Smooth muscle cell (in vitro differentiated cells): ENCODE measurements at regions not wholly inside any gene's neighbourhood (a gene's known extent, or its start where the extent isn't known, plus 50 kb on each side); places are given as distances from the start of the nearest gene placed in this dataset.

ENCODE experiments used
- DNase-seq: peaks from one replicate; lab custom pipeline; 2025; ENCODE audit not compliant: unreplicated experiment; lab: John Stamatoyannopoulos, UW
- H2AFZ ChIP-seq: fragments of 200-600 bp; sonication (generic); 2 replicates; pipeline ENCODE4 v1.6.0; 2016; ENCODE audit warnings: antibody characterized with exemption, low read depth, mild to moderate bottlenecking
- H3F3A ChIP-seq: fragments of 200-600 bp; sonication (generic); 2 replicates; pipeline ENCODE4 v1.6.0; 2017; ENCODE audit warnings: antibody characterized with exemption, low read depth
- H3K27ac ChIP-seq: fragments of 200-600 bp; sonication (generic); 2 replicates; pipeline ENCODE4 v1.5.1; 2016; ENCODE audit warnings: low read depth, mild to moderate bottlenecking
- H3K27me3 ChIP-seq: fragments of 200-600 bp; sonication (generic); 2 replicates; pipeline ENCODE4 v1.6.1; 2016; ENCODE audit warnings: low read depth, mild to moderate bottlenecking
- H3K36me3 ChIP-seq: fragments of 200-600 bp; sonication (generic); 2 replicates; pipeline ENCODE4 v1.5.1; 2016; ENCODE audit warnings: low read depth
- H3K4me1 ChIP-seq: fragments of 200-600 bp; sonication (generic); 2 replicates; pipeline ENCODE4 v1.5.1; 2016; ENCODE audit warnings: low read depth
- H3K4me2 ChIP-seq: fragments of 200-600 bp; sonication (generic); 2 replicates; pipeline ENCODE4 v1.6.0; 2016; ENCODE audit warnings: mild to moderate bottlenecking
- H3K4me3 ChIP-seq: fragments of 200-600 bp; sonication (generic); 2 replicates; pipeline ENCODE4 v1.5.1; 2016; ENCODE audit warnings: mild to moderate bottlenecking
- H3K79me2 ChIP-seq: fragments of 200-600 bp; sonication (generic); 2 replicates; pipeline ENCODE4 v1.6.0; 2016; ENCODE audit warnings: low read depth, mild to moderate bottlenecking
- H3K9ac ChIP-seq: fragments of 200-600 bp; sonication (generic); 2 replicates; pipeline ENCODE4 v1.6.0; 2016; ENCODE audit warnings: low read depth
- H3K9me3 ChIP-seq: fragments of 200-600 bp; sonication (generic); replicated peaks from 2 replicates; pipeline ENCODE4 v1.5.1; 2016; ENCODE audit warnings: low read depth
- H4K20me1 ChIP-seq: fragments of 200-600 bp; sonication (generic); 2 replicates; pipeline ENCODE4 v1.6.0; 2016; ENCODE audit warnings: low read depth
- WGBS: methylation state at CpG from one replicate; pipeline ENCODE4 v1.1.7; 2016; ENCODE audit warnings: low lambda C conversion rate; 5-methylcytosine and 5-hydroxymethylcytosine counted together
- TF ChIP-seq, protein P1 (sequence below): fragments of 200-600 bp; sonication (generic); IDR thresholded peaks from 2 replicates; pipeline ENCODE4 v1.5.1; 2017; ENCODE audit warnings: borderline replicate concordance, mild to moderate bottlenecking, antibody characterized with exemption; ENCODE audit not compliant: insufficient read depth, poor library complexity, severe bottlenecking

- Histone ChIP-seq H3K4me1 (no peaks in the 10 kb centered on the region), H3K4me2 (no peak overlapping the region), H3K79me2 (no peaks in the 10 kb centered on the region), H3F3A (no peaks in the 10 kb centered on the region), H3K4me3 (no peak overlapping the region), H3K9me3 (no peaks in the 10 kb centered on the region), H2AFZ (no peak overlapping the region), H4K20me1 (no peaks in the 10 kb centered on the region), H3K9ac (no peak overlapping the region), H3K36me3 (no peaks in the 10 kb centered on the region), H3K27ac (no peak overlapping the region), H3K27me3 (no peaks in the 10 kb centered on the region)
- TF ChIP-seq, protein P1, sequence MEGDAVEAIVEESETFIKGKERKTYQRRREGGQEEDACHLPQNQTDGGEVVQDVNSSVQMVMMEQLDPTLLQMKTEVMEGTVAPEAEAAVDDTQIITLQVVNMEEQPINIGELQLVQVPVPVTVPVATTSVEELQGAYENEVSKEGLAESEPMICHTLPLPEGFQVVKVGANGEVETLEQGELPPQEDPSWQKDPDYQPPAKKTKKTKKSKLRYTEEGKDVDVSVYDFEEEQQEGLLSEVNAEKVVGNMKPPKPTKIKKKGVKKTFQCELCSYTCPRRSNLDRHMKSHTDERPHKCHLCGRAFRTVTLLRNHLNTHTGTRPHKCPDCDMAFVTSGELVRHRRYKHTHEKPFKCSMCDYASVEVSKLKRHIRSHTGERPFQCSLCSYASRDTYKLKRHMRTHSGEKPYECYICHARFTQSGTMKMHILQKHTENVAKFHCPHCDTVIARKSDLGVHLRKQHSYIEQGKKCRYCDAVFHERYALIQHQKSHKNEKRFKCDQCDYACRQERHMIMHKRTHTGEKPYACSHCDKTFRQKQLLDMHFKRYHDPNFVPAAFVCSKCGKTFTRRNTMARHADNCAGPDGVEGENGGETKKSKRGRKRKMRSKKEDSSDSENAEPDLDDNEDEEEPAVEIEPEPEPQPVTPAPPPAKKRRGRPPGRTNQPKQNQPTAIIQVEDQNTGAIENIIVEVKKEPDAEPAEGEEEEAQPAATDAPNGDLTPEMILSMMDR: no peak
- 83% methylated on average over 2 of the region's 2 CpGs for WGBS
- no peak for DNase-seq
Measured at GRCh38 chr4:30262379-30262778, 457.8 kb upstream of the PCDH7 start.

DNA sequence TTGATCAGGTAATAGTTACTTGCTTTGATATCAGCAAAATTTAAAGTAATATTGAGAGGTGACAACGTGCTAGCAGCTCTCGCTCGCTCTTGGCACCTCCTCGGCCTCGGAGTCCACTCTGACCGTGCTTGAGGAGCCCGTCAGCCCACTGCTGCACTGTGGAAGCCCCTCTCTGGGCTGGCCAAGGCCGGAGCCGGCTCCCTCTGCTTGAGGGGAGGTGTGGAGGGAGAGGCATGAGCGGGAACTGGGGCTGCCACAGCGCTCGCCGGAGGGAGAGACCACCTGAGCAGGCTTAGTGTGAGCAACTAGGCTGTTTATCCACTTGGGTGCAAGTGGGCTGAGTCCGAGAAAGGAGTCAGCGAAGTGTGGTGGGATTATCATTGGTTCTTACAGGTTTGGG lies 455.7 kb upstream of the PCDH7 start:
- Histone ChIP-seq H3K4me2 (no peak overlapping the region), H4K20me1 (no peaks in the 10 kb centered on the region), H3K36me3 (no peaks in the 10 kb centered on the region), H3K27me3 (no peaks in the 10 kb centered on the region), H2AFZ (no peak overlapping the region), H3K9ac (no peak overlapping the region), H3K27ac (no peak overlapping the region), H3K79me2 (no peaks in the 10 kb centered on the region), H3K4me1 (no peaks in the 10 kb centered on the region), H3K9me3 (no peaks in the 10 kb centered on the region), H3K4me3 (no peak overlapping the region), H3F3A (no peaks in the 10 kb centered on the region)
- no peak for DNase-seq
- 97% methylated on average over 15 of the region's 15 CpGs for WGBS
- TF ChIP-seq, protein P1: no peak

DNA sequence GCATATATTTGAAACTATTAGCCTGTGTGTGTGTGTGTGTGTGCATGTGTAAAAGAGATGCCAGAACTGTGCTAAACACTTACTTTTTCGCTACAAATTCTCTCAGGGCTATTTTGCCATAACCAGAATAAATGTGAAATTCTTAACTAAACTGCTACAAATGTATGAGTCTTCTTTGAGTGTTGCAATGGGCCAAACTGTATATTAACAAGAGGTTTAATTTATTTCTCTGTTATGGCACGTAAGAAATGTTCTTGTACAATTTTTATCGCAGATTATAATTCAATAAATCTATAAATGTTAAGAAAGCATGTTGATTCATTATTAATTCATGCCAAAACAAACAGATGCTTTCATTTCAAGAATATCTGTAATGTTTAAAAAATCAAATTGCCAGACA lies 454.5 kb upstream of the PCDH7 start:
- Histone ChIP-seq H4K20me1 (no peaks in the 10 kb centered on the region), H3K79me2 (no peaks in the 10 kb centered on the region), H3K27me3 (no peaks in the 10 kb centered on the region), H2AFZ (no peak overlapping the region), H3K4me3 (no peak overlapping the region), H3F3A (no peaks in the 10 kb centered on the region), H3K27ac (no peak overlapping the region), H3K4me1 (no peaks in the 10 kb centered on the region), H3K9me3 (no peaks in the 10 kb centered on the region), H3K9ac (no peak overlapping the region), H3K4me2 (no peak overlapping the region), H3K36me3 (no peaks in the 10 kb centered on the region)
- WGBS: 81% methylated on average over 3 of the region's 3 CpGs
- TF ChIP-seq, protein P1: no peak
- no peak for DNase-seq

GRCh38 chr4:30268370-30268769 lies 451.8 kb upstream of the PCDH7 start:
- Histone ChIP-seq H4K20me1 (no peaks in the 10 kb centered on the region), H2AFZ (no peak overlapping the region), H3K79me2 (no peaks in the 10 kb centered on the region), H3K4me1 (no peaks in the 10 kb centered on the region), H3K27ac (no peak overlapping the region), H3K9me3 (no peaks in the 10 kb centered on the region), H3K4me2 (no peak overlapping the region), H3K36me3 (no peaks in the 10 kb centered on the region), H3K27me3 (no peaks in the 10 kb centered on the region), H3F3A (no peaks in the 10 kb centered on the region), H3K9ac (no peak overlapping the region), H3K4me3 (no peak overlapping the region)
- TF ChIP-seq, protein P1: no peak
- 84% methylated on average over 2 of the region's 2 CpGs for WGBS
- no peak for DNase-seq
